ENCODE measurements at regions not wholly inside any gene's neighbourhood (a gene's known extent, or its start where the extent isn't known, plus 50 kb on each side); places are given as distances from the start of the nearest gene placed in this dataset.

DNA sequence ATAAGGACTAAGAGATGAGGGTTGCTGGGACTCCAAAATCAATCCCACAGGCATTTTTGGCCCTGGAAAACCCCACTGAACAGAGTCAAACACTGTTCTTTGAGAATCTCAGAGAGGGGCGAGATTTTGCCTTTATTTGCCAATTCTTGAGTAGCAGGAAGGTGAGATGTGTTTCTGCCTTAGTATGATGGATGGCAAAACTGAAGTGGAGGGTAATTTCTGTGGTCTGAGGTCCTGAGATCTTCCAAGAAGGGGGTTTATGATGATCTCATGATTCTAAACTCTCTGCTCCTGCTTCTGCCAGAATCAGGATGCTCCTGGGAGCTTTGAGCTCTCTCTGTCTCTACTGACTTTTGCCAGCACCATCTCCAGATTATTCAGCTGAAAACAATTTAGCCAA is 174.8 kb upstream of the CLINT1 start:
- no peak for DNase-seq (ENCODE audit: low read depth in 1 of 2, low spot score in 1 of 2)
- no peak for TF ChIP-seq JUND (IDR thresholded peaks at IDR 0.05; ENCODE audit: low read depth)
- in situ Hi-C loops (cut with HindIII; ENCODE audit: low pct_unique_long_range_greater_than_20kb, low sequenced_read_pairs) = no loop called here

DNA sequence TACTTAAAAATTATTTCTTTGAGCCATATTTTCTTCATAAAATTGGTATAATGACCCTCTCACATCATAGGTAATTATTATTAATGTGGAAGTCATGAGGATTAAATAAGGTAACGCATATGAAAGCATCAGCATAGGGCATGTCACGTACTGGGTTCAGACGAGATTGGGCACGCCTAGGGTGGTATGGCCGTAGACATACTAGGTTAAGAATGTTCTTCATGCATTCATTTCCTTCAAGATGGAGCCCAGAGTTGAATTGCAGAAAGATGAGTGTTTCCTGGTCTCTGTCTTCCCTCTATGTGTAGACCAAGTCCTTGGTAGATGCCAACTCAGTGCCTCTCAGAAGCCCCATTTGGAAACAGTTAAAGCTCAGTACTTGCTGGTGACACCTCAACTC is 174.1 kb upstream of the CLINT1 start:
- no peak for DNase-seq (ENCODE audit: low read depth in 1 of 2, low spot score in 1 of 2)

DNA sequence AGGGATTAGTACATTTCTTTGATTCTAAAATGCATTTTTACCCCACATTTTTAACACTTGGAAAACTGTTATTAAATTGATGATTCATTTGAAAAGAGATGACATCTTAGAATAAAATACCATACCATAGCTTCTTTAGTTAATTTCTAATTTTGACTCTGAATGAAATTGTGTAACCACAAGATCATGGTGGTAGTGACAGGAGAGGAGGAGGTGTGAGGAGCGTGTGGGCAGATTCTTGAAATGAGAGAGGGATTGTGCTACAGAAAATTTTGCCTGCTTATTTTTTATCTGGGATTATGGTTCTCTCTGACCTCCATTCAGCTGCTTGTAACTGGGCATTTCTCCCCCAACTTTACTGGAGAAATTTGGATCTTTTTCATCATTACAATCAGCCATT is 173.3 kb upstream of the CLINT1 start:
- no peak for TF ChIP-seq JUND (IDR thresholded peaks at IDR 0.05; ENCODE audit: low read depth)
- DNase-seq (ENCODE audit: low read depth in 1 of 2, low spot score in 1 of 2) = no peak
- in situ Hi-C loops (cut with HindIII; ENCODE audit: low pct_unique_long_range_greater_than_20kb, low sequenced_read_pairs) = no loop called here

More for the DNA sequence above, 174.1 kb upstream of the CLINT1 start:
- in situ Hi-C loops (cut with HindIII; ENCODE audit: low pct_unique_long_range_greater_than_20kb, low sequenced_read_pairs) = no loop called here
- TF ChIP-seq JUND (IDR thresholded peaks at IDR 0.05; ENCODE audit: low read depth) = no peak

DNA sequence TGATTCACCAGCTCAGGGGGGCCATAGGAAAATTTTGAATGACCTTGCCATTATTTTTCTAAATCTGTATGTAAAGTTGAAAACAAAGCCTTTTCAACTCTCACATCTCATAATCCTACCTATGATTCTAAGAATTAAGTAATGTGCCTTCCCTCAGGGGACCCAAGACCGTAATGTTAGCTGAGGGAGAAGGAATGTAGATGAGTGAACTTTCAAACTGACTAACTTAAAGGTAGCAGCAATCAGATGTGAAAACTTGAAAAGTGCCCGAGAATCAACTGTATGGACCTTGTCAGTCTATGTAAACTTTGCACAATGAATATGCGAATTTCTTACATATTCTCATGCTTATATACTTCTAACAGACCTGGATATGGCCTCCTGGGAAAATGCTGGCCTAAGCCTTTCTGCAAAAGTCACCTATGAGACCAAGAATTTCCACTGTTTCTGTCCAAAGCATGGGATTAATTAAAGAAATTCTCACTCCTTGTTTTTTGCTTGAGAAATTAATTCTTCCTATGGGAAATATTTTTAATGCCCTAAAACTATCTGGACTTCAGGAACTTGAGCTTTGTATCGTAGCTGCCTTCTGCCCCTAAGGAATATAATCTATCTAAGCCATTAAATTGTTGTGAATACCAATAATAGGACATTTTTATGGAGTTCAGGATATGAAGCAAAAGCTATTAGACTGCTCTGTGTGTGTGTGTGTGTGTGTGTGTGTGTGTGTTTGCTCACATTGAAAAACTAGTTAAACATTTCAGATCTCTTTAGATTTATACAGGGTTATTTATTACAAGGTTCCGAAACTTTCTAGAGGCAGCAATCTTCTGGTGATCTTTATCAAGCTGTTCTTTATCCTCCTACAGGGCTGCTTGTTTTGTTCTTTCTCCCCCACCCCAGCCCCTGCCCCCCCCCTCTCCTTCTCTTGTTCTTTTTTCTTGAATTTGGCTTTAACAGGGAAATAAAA is 169.1 kb upstream of the CLINT1 start:
- TF ChIP-seq JUND (IDR thresholded peaks at IDR 0.05; ENCODE audit: low read depth) = no peak
- no peak for DNase-seq (ENCODE audit: low read depth in 1 of 2, low spot score in 1 of 2)
- in situ Hi-C loops (cut with HindIII; ENCODE audit: low pct_unique_long_range_greater_than_20kb, low sequenced_read_pairs) = no loop called here

DNA sequence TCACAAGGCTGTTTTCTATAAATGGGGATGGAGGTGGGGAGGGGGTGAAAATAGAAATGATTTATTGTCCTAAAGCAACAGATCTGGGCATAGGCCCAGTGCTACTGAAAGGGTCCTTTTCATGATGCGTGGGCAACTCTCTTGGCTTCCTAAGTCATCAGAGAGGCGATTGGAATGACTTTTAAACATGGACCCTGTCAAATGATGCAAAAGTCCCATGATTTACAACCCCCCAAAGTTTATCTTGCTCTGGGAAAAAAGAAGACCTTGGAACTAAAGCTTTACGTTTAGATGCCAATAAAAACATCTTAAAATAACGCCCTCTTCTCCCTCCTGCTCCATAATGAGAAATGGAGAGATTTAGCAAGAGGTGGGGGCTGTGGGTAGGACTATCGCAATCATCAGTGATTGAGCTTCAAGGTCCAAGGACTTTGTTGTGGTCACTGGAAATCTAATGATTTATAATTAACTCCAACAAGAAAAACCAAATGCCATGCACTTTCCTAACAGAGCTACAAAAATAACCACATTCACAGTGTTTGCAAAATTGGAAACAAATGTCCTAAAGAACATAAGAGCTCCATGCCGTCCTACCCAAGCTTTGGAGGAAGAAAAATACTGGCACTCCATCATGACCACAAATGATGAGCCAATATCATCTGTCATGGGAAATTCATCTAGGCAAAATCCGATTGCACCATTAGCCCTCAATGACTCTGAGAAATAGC is 167.5 kb upstream of the CLINT1 start:
- in situ Hi-C loops (cut with HindIII; ENCODE audit: low pct_unique_long_range_greater_than_20kb, low sequenced_read_pairs) = no loop called here
- TF ChIP-seq JUND (IDR thresholded peaks at IDR 0.05; ENCODE audit: low read depth) = no peak

DNA sequence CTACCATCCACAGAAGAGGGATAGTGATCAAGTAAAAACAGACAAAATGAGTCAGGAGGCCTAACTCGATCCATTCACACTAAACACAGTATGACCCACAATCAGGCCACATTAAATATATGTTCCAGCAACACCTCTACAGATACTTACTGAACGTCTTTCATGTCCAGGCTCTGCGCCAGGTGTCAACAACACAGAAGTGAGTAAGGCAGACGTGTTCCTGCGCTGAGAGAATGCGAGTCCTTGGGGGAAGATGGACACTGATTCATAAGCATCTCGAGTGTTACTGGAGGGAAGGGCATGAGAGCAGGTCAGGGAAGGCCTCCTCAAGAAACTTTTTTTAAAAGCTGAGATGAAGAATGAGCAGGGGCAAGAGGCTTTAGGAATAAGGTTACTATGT is 164.3 kb upstream of the CLINT1 start:
- no peak for TF ChIP-seq JUND (IDR thresholded peaks at IDR 0.05; ENCODE audit: low read depth)
- in situ Hi-C loops (cut with HindIII; ENCODE audit: low pct_unique_long_range_greater_than_20kb, low sequenced_read_pairs) = no loop called here
- DNase-seq (ENCODE audit: low read depth in 1 of 2, low spot score in 1 of 2) = peak in 1 of 2 experiments; percentile 20

More for the DNA sequence above, 167.5 kb upstream of the CLINT1 start:
- DNase-seq (ENCODE audit: low read depth in 1 of 2, low spot score in 1 of 2) = no peak

DNA sequence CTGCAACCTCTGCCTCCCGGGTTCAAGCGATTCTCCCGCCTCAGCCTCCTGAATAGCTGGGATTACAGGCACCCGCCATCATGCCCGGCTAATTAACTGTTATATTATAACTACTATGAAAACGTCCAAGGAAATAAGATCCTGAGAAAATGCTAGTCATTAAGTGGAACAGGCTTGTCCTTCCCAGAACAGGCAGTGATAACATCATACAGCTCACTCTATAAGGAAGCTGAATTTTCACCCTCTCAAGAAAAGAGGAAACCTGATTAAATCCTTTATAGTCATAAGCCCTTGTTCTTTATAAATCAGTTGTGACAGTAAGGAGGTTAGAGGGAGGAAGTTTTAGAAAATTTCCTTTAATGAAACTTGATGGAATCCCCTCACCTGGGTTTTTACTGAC is 163.9 kb upstream of the CLINT1 start:
- in situ Hi-C loops (cut with HindIII; ENCODE audit: low pct_unique_long_range_greater_than_20kb, low sequenced_read_pairs) = no loop called here
- no peak for DNase-seq (ENCODE audit: low read depth in 1 of 2, low spot score in 1 of 2)
- no peak for TF ChIP-seq JUND (IDR thresholded peaks at IDR 0.05; ENCODE audit: low read depth)

DNA sequence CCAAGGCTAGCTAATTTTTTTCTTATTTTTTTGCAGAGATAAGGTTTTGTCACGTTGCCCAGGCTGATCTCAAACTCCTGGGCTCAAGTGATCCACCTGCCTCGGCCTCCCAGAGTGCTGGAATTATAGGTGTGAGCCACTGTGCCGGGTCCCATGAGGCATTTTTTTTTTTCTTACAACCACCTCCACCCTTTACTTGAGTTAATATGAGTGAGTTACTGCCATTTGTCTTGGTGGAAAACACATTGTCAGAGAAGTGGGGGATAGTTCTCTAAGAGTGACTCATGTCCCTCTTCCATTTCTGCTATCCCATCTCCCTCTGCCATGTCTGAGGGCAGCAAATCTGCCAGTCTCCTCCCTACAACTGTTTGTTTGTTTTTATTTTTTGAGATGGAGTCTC is 163.4 kb upstream of the CLINT1 start:
- DNase-seq (ENCODE audit: low read depth in 1 of 2, low spot score in 1 of 2) = no peak
- no peak for TF ChIP-seq JUND (IDR thresholded peaks at IDR 0.05; ENCODE audit: low read depth)
- in situ Hi-C loops (cut with HindIII; ENCODE audit: low pct_unique_long_range_greater_than_20kb, low sequenced_read_pairs) = no loop called here

DNA sequence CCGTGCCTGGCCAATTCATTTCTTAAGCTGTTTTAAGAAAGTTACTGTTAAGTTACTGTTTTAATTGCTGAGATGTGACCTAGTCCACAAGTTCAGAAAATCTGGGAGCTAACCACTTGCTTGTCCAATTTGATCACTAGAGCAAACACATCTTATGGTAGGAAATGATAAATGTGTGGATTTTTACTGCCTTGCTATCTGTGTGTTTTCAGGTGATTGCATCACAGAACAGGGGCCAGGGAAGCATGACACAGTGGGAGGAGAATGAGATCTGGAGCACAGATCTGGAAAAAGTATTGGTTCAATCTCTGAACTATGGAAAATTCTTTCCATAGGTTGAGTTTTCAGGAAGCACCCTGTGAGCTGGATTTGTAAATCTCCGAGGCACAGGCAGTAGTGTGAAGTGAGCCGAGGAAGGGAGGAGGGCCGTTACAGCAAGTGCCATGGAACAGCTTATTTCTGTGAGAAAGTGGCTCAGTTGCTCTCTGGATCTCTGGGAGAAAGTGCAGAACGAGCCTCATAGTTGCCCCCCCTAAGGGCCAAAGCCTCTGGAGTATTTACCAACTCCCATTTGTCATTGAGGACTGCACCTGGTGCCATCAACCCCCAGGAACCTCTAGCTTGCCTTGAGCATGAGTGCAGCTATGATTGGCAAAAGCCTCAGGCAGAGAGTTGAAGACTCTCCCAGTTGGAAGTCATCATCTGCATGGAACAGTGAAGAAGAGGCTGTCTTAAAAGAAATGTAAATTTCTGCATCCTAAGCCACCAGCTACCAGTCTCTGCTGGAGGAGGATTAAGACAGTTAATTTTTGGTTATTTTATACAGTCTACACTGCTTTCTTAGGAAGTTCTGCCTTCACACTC is 161.8 kb upstream of the CLINT1 start:
- in situ Hi-C loops (cut with HindIII; ENCODE audit: low pct_unique_long_range_greater_than_20kb, low sequenced_read_pairs) = no loop called here
- no peak for TF ChIP-seq JUND (IDR thresholded peaks at IDR 0.05; ENCODE audit: low read depth)
- no peak for DNase-seq (ENCODE audit: low read depth in 1 of 2, low spot score in 1 of 2)

DNA sequence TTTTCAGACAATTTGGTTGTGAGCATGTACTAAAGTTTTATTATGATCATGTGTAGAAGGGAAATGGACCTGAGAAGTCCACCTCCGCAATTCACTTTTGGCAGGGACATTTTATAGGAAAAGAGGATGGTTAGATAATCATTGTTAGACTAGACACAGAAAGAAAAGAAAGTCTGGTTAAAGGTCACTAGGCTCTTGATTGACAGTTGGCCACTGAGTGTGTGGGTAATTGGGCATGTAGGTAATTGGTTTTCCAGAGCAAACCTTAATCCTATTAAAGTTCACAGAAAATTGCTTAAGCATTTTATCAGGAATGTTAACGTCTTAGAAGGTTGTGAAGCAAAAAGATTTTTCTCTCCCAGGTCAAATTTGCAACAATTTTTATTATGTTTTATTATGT is 158.5 kb upstream of the CLINT1 start:
- in situ Hi-C loops (cut with HindIII; ENCODE audit: low pct_unique_long_range_greater_than_20kb, low sequenced_read_pairs) = no loop called here
- DNase-seq (ENCODE audit: low read depth in 1 of 2, low spot score in 1 of 2) = no peak
- TF ChIP-seq JUND (IDR thresholded peaks at IDR 0.05; ENCODE audit: low read depth) = no peak

DNA sequence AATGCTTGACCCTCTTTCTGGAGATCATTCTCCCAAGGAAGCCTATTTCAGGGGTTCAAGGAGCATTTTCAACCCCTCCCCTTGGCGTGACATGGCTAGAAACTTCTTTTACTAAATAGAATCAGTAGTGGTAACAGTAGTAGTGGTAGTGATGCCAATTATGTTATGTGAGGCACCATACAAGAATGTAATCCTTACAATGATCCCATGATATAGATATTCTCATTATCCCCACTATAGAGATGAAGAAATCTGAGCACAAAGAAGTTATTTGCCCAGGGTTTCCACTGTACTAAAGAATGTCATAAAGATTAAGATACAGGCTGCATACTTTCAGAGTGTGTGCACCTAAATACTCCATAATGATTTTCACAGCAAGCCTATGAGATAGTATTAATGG is 155.4 kb upstream of the CLINT1 start:
- TF ChIP-seq JUND (IDR thresholded peaks at IDR 0.05; ENCODE audit: low read depth) = no peak
- DNase-seq (ENCODE audit: low read depth in 1 of 2, low spot score in 1 of 2) = no peak
- in situ Hi-C loops (cut with HindIII; ENCODE audit: low pct_unique_long_range_greater_than_20kb, low sequenced_read_pairs) = no loop called here

DNA sequence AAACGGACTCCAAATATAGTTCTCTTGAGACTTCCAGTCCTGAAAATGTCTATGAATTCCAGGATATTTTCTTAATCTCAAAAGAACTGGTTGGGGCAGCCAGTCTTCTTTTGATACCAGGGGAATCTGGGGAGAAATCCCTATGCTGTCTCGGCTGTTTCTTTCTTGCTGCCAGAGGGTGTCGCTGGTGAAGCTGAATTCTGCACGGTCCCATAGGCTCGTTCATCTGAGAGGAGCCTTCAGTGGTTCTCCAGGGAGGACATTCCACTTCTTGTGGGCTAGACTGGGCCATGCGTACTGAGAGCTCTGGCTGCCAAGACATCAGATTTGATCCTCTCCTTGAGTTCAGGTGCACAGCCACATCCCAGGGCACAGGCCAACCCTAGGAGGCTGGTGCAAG is 155.0 kb upstream of the CLINT1 start:
- in situ Hi-C loops (cut with HindIII; ENCODE audit: low pct_unique_long_range_greater_than_20kb, low sequenced_read_pairs) = no loop called here
- DNase-seq (ENCODE audit: low read depth in 1 of 2, low spot score in 1 of 2) = peak; percentile 30 to 57
- no peak for TF ChIP-seq JUND (IDR thresholded peaks at IDR 0.05; ENCODE audit: low read depth)

All from T47D (cell line).